ENCODE measurements at regions not wholly inside any gene's neighbourhood (a gene's known extent, or its start where the extent isn't known, plus 50 kb on each side); places are given as distances from the start of the nearest gene placed in this dataset.

- no peak for TF ChIP-seq CTCF (IDR thresholded peaks at IDR 0.05; ENCODE audit: low read depth, low read length, missing control alignments)
- no peak overlapping the region for H3K4me3 ChIP-seq (ENCODE audit: low read depth, low read length)
- in situ Hi-C loops (cut with HindIII; ENCODE audit: low sequenced_read_pairs): no loop called here
- DNase-seq (ENCODE audit: low read depth): no peak
Observed at GRCh38 chr22:48434156-48434867, 1393.4 kb downstream of the BRD1 start.

GRCh38 chr22:48433647-48434046 is 1394.0 kb downstream of the BRD1 start:
- no peak overlapping the region for H3K4me3 ChIP-seq (ENCODE audit: low read depth, low read length)
- in situ Hi-C loops (cut with HindIII; ENCODE audit: low sequenced_read_pairs): no loop called here
- DNase-seq (ENCODE audit: low read depth): no peak
- no peak for TF ChIP-seq CTCF (IDR thresholded peaks at IDR 0.05; ENCODE audit: low read depth, low read length, missing control alignments)

GRCh38 chr22:48432781-48433518 is 1394.7 kb downstream of the BRD1 start:
- in situ Hi-C loops (cut with HindIII; ENCODE audit: low sequenced_read_pairs): no loop called here
- DNase-seq (ENCODE audit: low read depth): no peak

GRCh38 chr22:48431536-48432315 is 1395.9 kb downstream of the BRD1 start:
- no peak for TF ChIP-seq CTCF (IDR thresholded peaks at IDR 0.05; ENCODE audit: low read depth, low read length, missing control alignments)
- in situ Hi-C loops (cut with HindIII; ENCODE audit: low sequenced_read_pairs): no loop called here
- H3K4me3 ChIP-seq (ENCODE audit: low read depth, low read length): no peak overlapping the region
- no peak for DNase-seq (ENCODE audit: low read depth)

More at GRCh38 chr22:48432781-48433518, 1394.7 kb downstream of the BRD1 start:
- no peak overlapping the region for H3K4me3 ChIP-seq (ENCODE audit: low read depth, low read length)
- TF ChIP-seq CTCF (IDR thresholded peaks at IDR 0.05; ENCODE audit: low read depth, low read length, missing control alignments): no peak

GRCh38 chr22:48431014-48431413 is 1396.7 kb downstream of the BRD1 start:
- in situ Hi-C loops (cut with HindIII; ENCODE audit: low sequenced_read_pairs): no loop called here
- TF ChIP-seq CTCF (IDR thresholded peaks at IDR 0.05; ENCODE audit: low read depth, low read length, missing control alignments): no peak
- DNase-seq (ENCODE audit: low read depth): no peak
- no peak overlapping the region for H3K4me3 ChIP-seq (ENCODE audit: low read depth, low read length)

- no peak for DNase-seq (ENCODE audit: low read depth)
- no peak overlapping the region for H3K4me3 ChIP-seq (ENCODE audit: low read depth, low read length)
- TF ChIP-seq CTCF (IDR thresholded peaks at IDR 0.05; ENCODE audit: low read depth, low read length, missing control alignments): no peak
- in situ Hi-C loops (cut with HindIII; ENCODE audit: low sequenced_read_pairs): no loop called here
Observed at GRCh38 chr22:48429446-48430020, 1398.1 kb downstream of the BRD1 start.
